ENCODE measurements at regions not wholly inside any gene's neighbourhood (a gene's known extent, or its start where the extent isn't known, plus 50 kb on each side); places are given as distances from the start of the nearest gene placed in this dataset.

GRCh38 chr5:54883374-54884194 is 101.8 kb downstream of the ESM1 start:
- TF ChIP-seq MAX (IDR thresholded peaks at IDR 0.05): no peak
- no peak for TF ChIP-seq YY1 (IDR thresholded peaks at IDR 0.05; ENCODE audit: low read depth)
- no peak for TF ChIP-seq RAD21 (IDR thresholded peaks at IDR 0.05; ENCODE audit: low read depth)
- no peak for TF ChIP-seq USF1 (IDR thresholded peaks at IDR 0.05)
- TF ChIP-seq EGR1 (IDR thresholded peaks at IDR 0.05): no peak
- no peak for TF ChIP-seq FOXM1 (IDR thresholded peaks at IDR 0.05; ENCODE audit: borderline replicate concordance, low read depth)

- TF ChIP-seq EGR1 (IDR thresholded peaks at IDR 0.05): no peak
- TF ChIP-seq CREB1 (IDR thresholded peaks at IDR 0.05; ENCODE audit: low read depth): no peak
- TF ChIP-seq NFIC (IDR thresholded peaks at IDR 0.05): no peak
- no peak for TF ChIP-seq YY1 (IDR thresholded peaks at IDR 0.05; ENCODE audit: low read depth)
- no peak for TF ChIP-seq REST (IDR thresholded peaks at IDR 0.05; ENCODE audit: low read depth)
- TF ChIP-seq TAF1 (IDR thresholded peaks at IDR 0.05; ENCODE audit: low read depth): no peak
- TF ChIP-seq RAD21 (IDR thresholded peaks at IDR 0.05; ENCODE audit: low read depth): no peak
- TF ChIP-seq USF1 (IDR thresholded peaks at IDR 0.05): no peak
- TF ChIP-seq TCF12 (IDR thresholded peaks at IDR 0.05; ENCODE audit: low read depth): no peak
- TF ChIP-seq FOXM1 (IDR thresholded peaks at IDR 0.05; ENCODE audit: borderline replicate concordance, low read depth): no peak
- TF ChIP-seq CEBPB (IDR thresholded peaks at IDR 0.05): no peak
- TF ChIP-seq EP300 (IDR thresholded peaks at IDR 0.05; ENCODE audit: borderline replicate concordance): no peak
- no peak for TF ChIP-seq MAX (IDR thresholded peaks at IDR 0.05)
- no peak for TF ChIP-seq TEAD4 (IDR thresholded peaks at IDR 0.05)
- no peak for TF ChIP-seq ZBTB7A (IDR thresholded peaks at IDR 0.05; ENCODE audit: low read depth)
Observed at GRCh38 chr5:54882841-54883240, 102.6 kb downstream of the ESM1 start.

GRCh38 chr5:54882101-54882500 is 103.3 kb downstream of the ESM1 start:
- TF ChIP-seq REST (IDR thresholded peaks at IDR 0.05; ENCODE audit: low read depth) (no peak), MAX (IDR thresholded peaks at IDR 0.05) (no peak), FOXM1 (IDR thresholded peaks at IDR 0.05; ENCODE audit: borderline replicate concordance, low read depth) (no peak), TEAD4 (IDR thresholded peaks at IDR 0.05) (no peak), YY1 (IDR thresholded peaks at IDR 0.05; ENCODE audit: low read depth) (no peak), TCF12 (IDR thresholded peaks at IDR 0.05; ENCODE audit: low read depth) (no peak), EGR1 (IDR thresholded peaks at IDR 0.05) (no peak), CREB1 (IDR thresholded peaks at IDR 0.05; ENCODE audit: low read depth) (no peak), RAD21 (IDR thresholded peaks at IDR 0.05; ENCODE audit: low read depth) (no peak), NFIC (IDR thresholded peaks at IDR 0.05) (no peak), CEBPB (IDR thresholded peaks at IDR 0.05) (no peak), ZBTB7A (IDR thresholded peaks at IDR 0.05; ENCODE audit: low read depth) (no peak), TAF1 (IDR thresholded peaks at IDR 0.05; ENCODE audit: low read depth) (no peak), USF1 (IDR thresholded peaks at IDR 0.05) (no peak), EP300 (IDR thresholded peaks at IDR 0.05; ENCODE audit: borderline replicate concordance) (no peak)

- no peak for TF ChIP-seq RAD21 (IDR thresholded peaks at IDR 0.05; ENCODE audit: low read depth)
Observed at GRCh38 chr5:54881286-54882005, 103.9 kb downstream of the ESM1 start.

GRCh38 chr5:54876976-54877375 is 108.4 kb downstream of the ESM1 start:
- TF ChIP-seq EP300 (IDR thresholded peaks at IDR 0.05; ENCODE audit: borderline replicate concordance) (no peak), YY1 (IDR thresholded peaks at IDR 0.05; ENCODE audit: low read depth) (no peak), REST (IDR thresholded peaks at IDR 0.05; ENCODE audit: low read depth) (no peak), CREB1 (IDR thresholded peaks at IDR 0.05; ENCODE audit: low read depth) (no peak), ZBTB7A (IDR thresholded peaks at IDR 0.05; ENCODE audit: low read depth) (no peak), CEBPB (IDR thresholded peaks at IDR 0.05) (no peak), MAX (IDR thresholded peaks at IDR 0.05) (no peak), NFIC (IDR thresholded peaks at IDR 0.05) (no peak), TEAD4 (IDR thresholded peaks at IDR 0.05) (no peak), RAD21 (IDR thresholded peaks at IDR 0.05; ENCODE audit: low read depth) (no peak), FOXM1 (IDR thresholded peaks at IDR 0.05; ENCODE audit: borderline replicate concordance, low read depth) (no peak), TCF12 (IDR thresholded peaks at IDR 0.05; ENCODE audit: low read depth) (no peak)
